WTC11 (cell line): ENCODE measurements at regions not wholly inside any gene's neighbourhood (a gene's known extent, or its start where the extent isn't known, plus 50 kb on each side); places are given as distances from the start of the nearest gene placed in this dataset.

ENCODE experiments used
- ATAC-seq: fragments of 200-7000 bp; cut with Tn5 transposase; 2 replicates; pipeline ENCODE4 v1.10.0; 2021; ENCODE audit warnings: mild to moderate bottlenecking, moderate library complexity
- CTCF ChIA-PET: fragments of 300-600 bp; sonication (Branson Sonifier 250); formaldehyde crosslinking; loops from one replicate; lab custom pipeline; 2021; ENCODE audit warnings: antibody characterized with exemption; lab: Charles Lee
- POLR2A ChIA-PET: fragments of 350-600 bp; sonication (Branson Sonifier 250); formaldehyde crosslinking; loops from one replicate; lab custom pipeline; 2021; ENCODE audit warnings: antibody characterized with exemption; lab: Charles Lee
- DNase-seq: peaks from one replicate; pipeline ENCODE4 v3.0.0; 2021; ENCODE audit warnings: low spot score
- H3K27ac Mint-ChIP-seq: 2 replicates; pipeline ENCODE4 v1.8.0; 2021; ENCODE audit warnings: mixed read lengths
- H3K27me3 Mint-ChIP-seq: 2 replicates; pipeline ENCODE4 v1.8.0; 2021; ENCODE audit warnings: low read depth, mild to moderate bottlenecking, moderate library complexity, mixed read lengths
- H3K36me3 Mint-ChIP-seq: 2 replicates; pipeline ENCODE4 v1.8.0; 2021; ENCODE audit warnings: mixed read lengths
- H3K4me1 Mint-ChIP-seq: 2 replicates; pipeline ENCODE4 v1.8.0; 2022; ENCODE audit warnings: mixed read lengths
- H3K4me3 Mint-ChIP-seq: 2 replicates; pipeline ENCODE4 v1.8.0; 2021; ENCODE audit warnings: mild to moderate bottlenecking, moderate library complexity, mixed read lengths
- H3K9me3 Mint-ChIP-seq: 2 replicates; pipeline ENCODE4 v1.8.0; 2021; ENCODE audit warnings: mixed read lengths
- ARID4B ChIP-seq: sonication (generic); formaldehyde crosslinking; IDR thresholded peaks from 2 replicates; pipeline ENCODE4 v1.8.0; 2023; ENCODE audit warnings: missing genetic modification reagents, mild to moderate bottlenecking, borderline replicate concordance
- CTCF ChIP-seq: fragments of 200-600 bp; IDR thresholded peaks from 2 replicates; pipeline ENCODE4 v1.8.0; 2022; ENCODE audit warnings: antibody characterized with exemption
- ESRRA ChIP-seq: sonication (generic); formaldehyde crosslinking; IDR thresholded peaks from 2 replicates; pipeline ENCODE4 v1.8.1; 2022; ENCODE audit warnings: mild to moderate bottlenecking, missing genetic modification reagents, borderline replicate concordance
- GABPB1 ChIP-seq: sonication (generic); formaldehyde crosslinking; IDR thresholded peaks from 2 replicates; pipeline ENCODE4 v1.8.1; 2023; ENCODE audit warnings: mild to moderate bottlenecking, missing genetic modification reagents
- JUN ChIP-seq: sonication (generic); formaldehyde crosslinking; IDR thresholded peaks from 2 replicates; pipeline ENCODE4 v1.8.0; 2023; ENCODE audit warnings: mild to moderate bottlenecking, missing genetic modification reagents
- NFATC4 ChIP-seq: fragments of 250-450 bp; sonication (Bioruptor Pico); IDR thresholded peaks from 2 replicates; pipeline ENCODE4 v1.9.0; 2021; ENCODE audit warnings: mild to moderate bottlenecking
- NFE2L1 ChIP-seq: sonication (generic); formaldehyde crosslinking; IDR thresholded peaks from 2 replicates; pipeline ENCODE4 v1.8.1; 2023; ENCODE audit warnings: missing genetic modification reagents
- NR1H2 ChIP-seq: sonication (generic); formaldehyde crosslinking; IDR thresholded peaks from 2 replicates; pipeline ENCODE4 v1.9.0; 2021; ENCODE audit warnings: mild to moderate bottlenecking, moderate library complexity, missing genetic modification reagents
- RELA ChIP-seq: sonication (generic); formaldehyde crosslinking; IDR thresholded peaks from 2 replicates; pipeline ENCODE4 v1.8.1; 2022; ENCODE audit warnings: missing genetic modification reagents, mild to moderate bottlenecking, borderline replicate concordance
- SP1 ChIP-seq: sonication (generic); formaldehyde crosslinking; conservative IDR thresholded peaks from 2 replicates; pipeline ENCODE4 v1.8.1; 2022; ENCODE audit warnings: missing genetic modification reagents
- STAT6 ChIP-seq: sonication (generic); formaldehyde crosslinking; conservative IDR thresholded peaks from 2 replicates; pipeline ENCODE4 v1.8.1; 2023; ENCODE audit warnings: mild to moderate bottlenecking, low read depth, missing genetic modification reagents, moderate library complexity
- TEAD4 ChIP-seq: sonication (generic); formaldehyde crosslinking; IDR thresholded peaks from 2 replicates; pipeline ENCODE4 v1.8.0; 2022; ENCODE audit warnings: mild to moderate bottlenecking, missing genetic modification reagents
- ZBTB21 ChIP-seq: sonication (generic); formaldehyde crosslinking; IDR thresholded peaks from 2 replicates; pipeline ENCODE4 v1.8.1; 2023; ENCODE audit warnings: mild to moderate bottlenecking, missing genetic modification reagents, borderline replicate concordance
- ZNF138 ChIP-seq: sonication (generic); formaldehyde crosslinking; conservative IDR thresholded peaks from 2 replicates; pipeline ENCODE4 v1.8.1; 2022; ENCODE audit warnings: mild to moderate bottlenecking, moderate library complexity, missing genetic modification reagents
- ZNF232 ChIP-seq: sonication (generic); formaldehyde crosslinking; IDR thresholded peaks from 2 replicates; pipeline ENCODE4 v1.8.0; 2022; ENCODE audit warnings: mild to moderate bottlenecking, missing genetic modification reagents
- TF ChIP-seq, protein P1 (sequence below): fragments of 250-450 bp; sonication (Bioruptor Pico); IDR thresholded peaks from 2 replicates; pipeline ENCODE4 v1.9.0; 2021; ENCODE audit warnings: mild to moderate bottlenecking, borderline replicate concordance
- TF ChIP-seq, protein P2 (sequence below): fragments of 250-450 bp; sonication (Bioruptor Pico); IDR thresholded peaks from 2 replicates; pipeline ENCODE4 v2.1.2; 2022; ENCODE audit warnings: mild to moderate bottlenecking, moderate library complexity

- POLR2A ChIA-PET, result no interaction called here
- H3K4me3 Mint-ChIP-seq, result no peak overlapping the region
- TF ChIP-seq, protein P1, sequence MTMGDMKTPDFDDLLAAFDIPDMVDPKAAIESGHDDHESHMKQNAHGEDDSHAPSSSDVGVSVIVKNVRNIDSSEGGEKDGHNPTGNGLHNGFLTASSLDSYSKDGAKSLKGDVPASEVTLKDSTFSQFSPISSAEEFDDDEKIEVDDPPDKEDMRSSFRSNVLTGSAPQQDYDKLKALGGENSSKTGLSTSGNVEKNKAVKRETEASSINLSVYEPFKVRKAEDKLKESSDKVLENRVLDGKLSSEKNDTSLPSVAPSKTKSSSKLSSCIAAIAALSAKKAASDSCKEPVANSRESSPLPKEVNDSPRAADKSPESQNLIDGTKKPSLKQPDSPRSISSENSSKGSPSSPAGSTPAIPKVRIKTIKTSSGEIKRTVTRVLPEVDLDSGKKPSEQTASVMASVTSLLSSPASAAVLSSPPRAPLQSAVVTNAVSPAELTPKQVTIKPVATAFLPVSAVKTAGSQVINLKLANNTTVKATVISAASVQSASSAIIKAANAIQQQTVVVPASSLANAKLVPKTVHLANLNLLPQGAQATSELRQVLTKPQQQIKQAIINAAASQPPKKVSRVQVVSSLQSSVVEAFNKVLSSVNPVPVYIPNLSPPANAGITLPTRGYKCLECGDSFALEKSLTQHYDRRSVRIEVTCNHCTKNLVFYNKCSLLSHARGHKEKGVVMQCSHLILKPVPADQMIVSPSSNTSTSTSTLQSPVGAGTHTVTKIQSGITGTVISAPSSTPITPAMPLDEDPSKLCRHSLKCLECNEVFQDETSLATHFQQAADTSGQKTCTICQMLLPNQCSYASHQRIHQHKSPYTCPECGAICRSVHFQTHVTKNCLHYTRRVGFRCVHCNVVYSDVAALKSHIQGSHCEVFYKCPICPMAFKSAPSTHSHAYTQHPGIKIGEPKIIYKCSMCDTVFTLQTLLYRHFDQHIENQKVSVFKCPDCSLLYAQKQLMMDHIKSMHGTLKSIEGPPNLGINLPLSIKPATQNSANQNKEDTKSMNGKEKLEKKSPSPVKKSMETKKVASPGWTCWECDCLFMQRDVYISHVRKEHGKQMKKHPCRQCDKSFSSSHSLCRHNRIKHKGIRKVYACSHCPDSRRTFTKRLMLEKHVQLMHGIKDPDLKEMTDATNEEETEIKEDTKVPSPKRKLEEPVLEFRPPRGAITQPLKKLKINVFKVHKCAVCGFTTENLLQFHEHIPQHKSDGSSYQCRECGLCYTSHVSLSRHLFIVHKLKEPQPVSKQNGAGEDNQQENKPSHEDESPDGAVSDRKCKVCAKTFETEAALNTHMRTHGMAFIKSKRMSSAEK, result no peak
- TF ChIP-seq ZNF138 (CRISPR knock-in tag) (no peak), STAT6 (CRISPR knock-in tag) (no peak), CTCF (no peak), JUN (CRISPR knock-in tag) (no peak), ESRRA (no peak), SP1 (CRISPR knock-in tag) (no peak), ZBTB21 (CRISPR knock-in tag) (no peak), RELA (CRISPR knock-in tag) (no peak), TEAD4 (CRISPR knock-in tag) (no peak)
Measured at GRCh38 chr2:41923156-41923786, 124.5 kb upstream of the PKDCC start.

DNA sequence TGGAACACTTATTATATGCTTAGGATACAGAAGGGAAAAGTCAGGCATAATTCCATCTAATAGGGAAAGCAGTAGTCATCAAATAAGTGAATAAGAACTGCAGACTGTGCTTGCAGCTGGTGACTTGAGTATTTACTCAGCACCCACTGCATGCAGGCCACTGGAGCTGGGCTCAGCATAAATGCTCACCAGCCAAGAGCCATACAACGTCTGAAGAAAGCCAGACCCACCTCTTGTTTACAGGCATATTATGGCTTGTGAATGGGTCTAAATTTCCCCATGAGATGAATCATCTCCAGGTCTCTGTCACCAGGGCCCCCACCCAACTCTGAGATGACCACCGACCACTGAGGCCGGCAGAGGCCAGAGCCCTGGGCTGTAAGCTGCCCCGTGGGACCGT, 123.8 kb upstream of the PKDCC start:
- TF ChIP-seq ZNF232 (CRISPR knock-in tag), result no peak
- TF ChIP-seq, protein P2, sequence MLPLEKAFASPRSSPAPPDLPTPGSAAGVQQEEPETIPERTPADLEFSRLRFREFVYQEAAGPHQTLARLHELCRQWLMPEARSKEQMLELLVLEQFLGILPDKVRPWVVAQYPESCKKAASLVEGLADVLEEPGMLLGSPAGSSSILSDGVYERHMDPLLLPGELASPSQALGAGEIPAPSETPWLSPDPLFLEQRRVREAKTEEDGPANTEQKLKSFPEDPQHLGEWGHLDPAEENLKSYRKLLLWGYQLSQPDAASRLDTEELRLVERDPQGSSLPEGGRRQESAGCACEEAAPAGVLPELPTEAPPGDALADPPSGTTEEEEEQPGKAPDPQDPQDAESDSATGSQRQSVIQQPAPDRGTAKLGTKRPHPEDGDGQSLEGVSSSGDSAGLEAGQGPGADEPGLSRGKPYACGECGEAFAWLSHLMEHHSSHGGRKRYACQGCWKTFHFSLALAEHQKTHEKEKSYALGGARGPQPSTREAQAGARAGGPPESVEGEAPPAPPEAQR (CRISPR knock-in tag), result no peak
- no peak for TF ChIP-seq NFE2L1 (CRISPR knock-in tag)
- no peak for TF ChIP-seq NFATC4 (CRISPR knock-in tag)
- no peak for TF ChIP-seq JUN (CRISPR knock-in tag)
- no peak for TF ChIP-seq ARID4B (CRISPR knock-in tag)
- TF ChIP-seq NR1H2, result no peak
- no peak for TF ChIP-seq GABPB1 (CRISPR knock-in tag)
- no peak for DNase-seq
- ChIA-PET CTCF (interaction anchor here (1.7 kb wide), 1 partner anchor 54 kb away, joined by 4 read pairs; no protein-coding TSS in a partner anchor), POLR2A (no interaction called here)
- Mint-ChIP-seq H3K36me3 (0 out of 2 replicates have a peak, but pooled peaks cover 5% of the 10 kb centered on the region), H3K27me3 (peaks cover 3% of the 10 kb centered on the region; the same call in 1 of the 2 replicates), H3K4me3 (no peak overlapping the region), H3K9me3 (peaks cover 11% of the 10 kb centered on the region), H3K4me1 (no peaks in the 10 kb centered on the region), H3K27ac (no peak overlapping the region)
- ATAC-seq, result no peak

More at GRCh38 chr2:41923156-41923786, 124.5 kb upstream of the PKDCC start:
- no peaks in the 10 kb centered on the region for H3K4me1 Mint-ChIP-seq
- peaks cover 3% of the 10 kb centered on the region; the same call in 1 of the 2 replicates for H3K27me3 Mint-ChIP-seq
- H3K36me3 Mint-ChIP-seq, result 0 out of 2 replicates have a peak, but pooled peaks cover 5% of the 10 kb centered on the region
- DNase-seq (no peak), ATAC-seq (peak; percentile 18; the same call in 1 of the 2 replicates)
- no peak overlapping the region for H3K27ac Mint-ChIP-seq
- CTCF ChIA-PET, result interaction anchor here (1.7 kb wide), 1 partner anchor 54 kb away, joined by 4 read pairs; no protein-coding TSS in a partner anchor
- H3K9me3 Mint-ChIP-seq, result peaks cover 11% of the 10 kb centered on the region
